GM18520 (cell line): ENCODE measurements at regions not wholly inside any gene's neighbourhood (a gene's known extent, or its start where the extent isn't known, plus 50 kb on each side); places are given as distances from the start of the nearest gene placed in this dataset.

Source experiments
- ATAC-seq: cut with Tn5 transposase; IDR thresholded peaks from one replicate; pipeline ENCODE4 v1.9.1; 2021; ENCODE audit not compliant: unreplicated experiment

DNA sequence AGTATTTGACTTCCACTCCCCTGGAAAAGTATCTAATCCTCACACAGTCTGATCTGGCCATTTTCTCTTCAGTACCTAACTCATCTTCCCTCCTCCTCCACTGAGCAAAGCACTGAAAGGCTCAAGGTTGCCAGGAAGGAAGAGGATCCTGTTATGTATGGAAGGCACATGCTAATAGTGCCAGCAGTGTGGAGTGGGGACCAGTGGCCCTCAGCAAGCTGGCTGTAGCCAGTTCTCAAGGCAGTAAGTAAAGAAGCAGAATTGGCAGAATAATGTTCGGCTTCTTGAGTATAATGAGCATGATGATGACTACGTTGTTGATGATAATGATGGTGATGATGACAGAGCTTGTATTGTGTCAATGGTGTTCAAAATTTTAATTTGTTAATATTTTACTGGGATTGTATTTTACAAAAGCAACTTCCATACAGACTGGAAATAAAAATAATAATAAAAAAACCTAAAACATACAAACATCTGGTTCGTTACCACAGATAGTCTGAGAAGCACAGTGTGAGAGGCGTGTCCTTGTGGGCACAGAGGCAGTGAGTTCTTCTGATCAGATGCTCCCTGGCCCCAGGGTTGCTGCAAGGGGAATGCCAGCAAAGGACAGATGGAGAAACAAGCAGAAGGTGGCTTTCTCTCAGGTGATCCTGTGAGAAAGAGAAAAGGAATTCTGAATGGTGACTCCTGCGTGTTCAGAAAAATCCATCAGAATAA is 528.8 kb downstream of the CMPK2 start:
- no peak for ATAC-seq

DNA sequence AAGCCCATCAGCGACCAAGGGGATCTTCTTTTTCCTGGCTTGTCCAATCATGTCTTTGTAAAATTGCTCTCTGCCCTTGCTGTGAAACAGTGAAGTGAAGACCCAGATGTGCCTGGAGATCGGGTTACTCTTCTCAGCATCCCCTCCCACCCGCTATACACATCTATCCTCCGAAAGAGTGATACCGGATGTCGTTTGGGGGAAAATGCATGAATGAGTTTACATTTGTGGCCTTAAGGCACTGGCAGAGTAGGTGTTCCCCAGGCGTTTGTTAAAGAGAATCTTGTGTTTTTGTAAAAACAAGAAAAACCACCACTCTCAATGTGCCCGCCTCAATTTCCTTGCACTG is 528.3 kb downstream of the CMPK2 start:
- ATAC-seq, result no peak

DNA sequence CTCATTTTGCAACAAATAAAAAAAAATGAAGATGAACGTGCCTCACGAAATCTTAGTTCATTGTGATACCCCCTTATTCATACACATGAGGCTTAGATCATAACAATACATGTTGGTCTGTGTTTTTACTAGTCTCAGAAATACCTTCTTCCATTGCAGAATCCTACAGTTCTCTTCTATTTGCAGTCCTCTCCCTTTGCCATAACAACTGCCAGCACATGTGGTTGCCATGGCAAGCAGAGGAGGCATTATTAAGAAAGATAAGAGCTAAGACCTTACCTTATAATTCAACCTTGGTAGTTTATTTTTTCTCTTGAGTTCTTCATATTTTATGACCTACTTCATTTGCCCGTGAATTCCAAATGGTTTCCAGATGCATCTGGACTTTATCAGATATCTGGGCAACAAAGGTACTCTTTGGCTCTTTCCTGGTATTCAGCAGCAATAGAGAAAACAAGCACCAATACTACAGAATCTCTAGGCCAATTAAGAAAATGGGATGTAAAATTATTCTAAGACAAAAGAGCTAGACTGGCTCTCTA is 524.0 kb downstream of the CMPK2 start:
- ATAC-seq, result no peak

DNA sequence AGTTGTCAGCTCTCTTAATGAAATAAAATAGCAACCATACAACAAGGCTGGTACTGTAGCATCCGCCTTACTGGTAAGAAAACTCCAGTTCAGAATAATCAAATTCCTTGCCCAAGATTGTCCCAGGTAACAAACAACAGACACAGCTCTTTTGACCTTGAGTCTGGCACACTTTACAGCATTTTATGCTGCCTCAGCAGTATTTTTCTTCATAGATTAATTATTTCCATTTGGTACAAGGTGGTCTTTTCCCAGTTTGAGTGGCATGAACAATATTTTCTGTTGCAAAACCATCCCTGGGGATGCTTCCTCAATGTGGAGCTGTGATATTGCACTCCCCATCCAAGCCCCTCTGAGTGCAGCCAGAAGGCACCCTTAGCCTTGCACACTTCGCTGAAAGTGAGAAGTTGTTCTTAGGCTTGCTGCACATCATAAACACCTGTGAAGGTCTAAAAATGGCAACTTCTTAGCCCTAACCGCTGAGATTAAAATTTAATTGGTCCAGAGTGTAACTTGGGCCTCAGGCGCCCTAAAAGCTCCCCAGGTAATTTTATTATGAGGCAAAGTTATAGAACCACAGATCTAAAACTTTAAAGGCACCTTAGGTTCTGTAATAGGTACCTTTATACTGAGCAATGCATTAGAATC is 523.3 kb downstream of the CMPK2 start:
- ATAC-seq, result no peak

DNA sequence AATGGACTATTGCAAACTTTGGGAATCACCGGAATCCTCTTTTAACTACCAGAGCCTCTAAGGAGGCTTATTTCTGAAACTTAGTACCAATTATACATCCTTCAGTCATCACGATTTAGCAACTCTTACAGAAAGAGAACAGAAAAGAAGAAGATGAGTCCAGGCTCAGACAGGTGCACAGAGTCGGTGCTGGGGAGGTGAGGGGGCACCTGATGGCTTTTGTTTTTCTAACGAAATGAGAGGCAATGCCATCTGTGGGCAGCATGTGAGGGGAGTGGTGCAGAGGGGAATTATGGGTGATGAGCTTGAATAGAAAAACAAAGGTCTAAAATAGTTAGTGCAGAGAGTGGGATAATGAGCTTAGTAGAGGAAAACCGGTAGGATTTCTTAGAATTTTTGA is 522.6 kb downstream of the CMPK2 start:
- ATAC-seq, result no peak

DNA sequence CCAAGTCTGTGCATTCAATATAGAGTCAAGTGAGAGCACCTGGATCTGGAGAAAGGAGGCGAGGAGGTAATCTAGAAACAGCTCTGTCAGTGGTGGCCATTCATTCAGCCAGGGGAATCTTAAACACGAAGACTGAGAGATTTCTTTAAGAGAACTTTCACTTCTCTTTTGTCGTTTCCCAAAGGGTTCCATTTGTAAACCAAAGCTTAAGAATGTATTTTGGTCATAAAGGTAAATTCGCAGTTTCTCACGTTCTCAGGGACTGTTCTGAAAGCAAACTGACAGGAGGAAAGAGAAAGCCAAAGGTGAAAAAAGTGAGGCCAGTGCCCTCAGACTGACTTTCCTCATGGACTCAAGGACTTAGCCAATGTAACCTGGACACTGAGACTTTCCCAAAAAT is 513.5 kb downstream of the CMPK2 start:
- peak; percentile 72 for ATAC-seq

DNA sequence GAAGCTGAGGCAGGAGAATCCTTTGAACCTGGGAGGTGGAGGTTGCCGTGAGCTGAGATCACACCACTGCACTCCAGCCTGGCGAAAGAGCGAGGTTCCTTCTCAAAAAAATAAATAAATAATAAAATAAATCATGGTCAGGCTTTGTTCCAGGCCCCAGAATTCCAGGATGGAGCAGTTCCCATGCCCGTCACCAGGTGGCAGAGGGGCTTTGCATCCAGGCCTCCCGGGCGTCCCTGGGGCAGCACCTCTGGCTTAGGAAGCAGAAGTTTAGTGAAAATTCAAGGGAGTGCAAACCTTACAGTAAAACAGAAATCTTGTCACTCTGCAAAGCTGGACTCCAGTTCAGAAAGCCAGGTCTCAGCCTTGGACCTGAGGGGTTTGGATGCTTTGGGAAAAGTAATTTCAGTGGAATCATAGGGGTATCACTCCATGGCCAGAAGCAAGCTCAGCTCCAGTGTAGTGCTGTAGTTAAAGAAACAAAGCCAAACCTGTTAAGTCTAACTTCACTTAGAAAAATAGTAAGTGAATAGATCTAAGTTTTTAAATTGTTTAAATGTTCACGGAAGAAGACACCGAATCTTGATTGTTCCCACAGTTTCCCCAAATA is 512.7 kb downstream of the CMPK2 start:
- ATAC-seq, result no peak

DNA sequence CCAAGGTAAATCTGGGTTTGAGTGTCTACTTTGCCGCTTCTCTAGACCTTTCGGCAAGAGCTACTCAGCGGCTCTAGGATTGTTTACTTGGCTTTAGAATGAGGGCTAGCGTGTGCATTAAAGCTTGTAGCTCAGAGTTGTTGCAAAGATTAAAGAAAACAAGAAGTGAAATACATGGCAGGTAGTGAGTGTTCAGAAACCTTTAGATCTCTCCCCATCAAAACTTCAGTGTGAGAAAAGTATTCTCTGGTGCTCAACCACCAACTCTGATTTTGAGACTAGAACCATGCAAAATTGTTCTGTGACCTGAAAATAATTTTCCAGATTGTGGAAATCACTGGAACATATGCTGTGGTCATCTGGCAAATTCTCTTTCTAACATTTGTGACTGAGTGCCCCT is 512.0 kb downstream of the CMPK2 start:
- peak; percentile 27 for ATAC-seq

DNA sequence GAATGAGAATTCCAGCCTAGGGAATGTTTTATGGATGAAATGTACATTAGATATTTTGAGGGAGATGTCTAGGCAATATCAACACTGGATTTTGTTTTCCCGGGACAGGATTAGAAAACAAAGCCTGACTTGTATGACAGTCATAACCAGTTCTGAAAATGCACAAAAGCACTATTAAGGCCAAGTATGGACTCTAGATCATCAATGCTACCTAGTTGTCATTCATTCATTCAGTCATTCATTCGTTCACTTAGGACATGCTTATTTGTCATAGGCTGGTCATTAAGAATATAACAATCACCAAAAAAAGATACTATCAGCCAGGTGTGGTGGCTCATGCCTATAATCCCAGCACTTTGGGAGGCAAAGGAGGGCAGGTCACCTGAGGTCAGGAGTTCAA is 511.2 kb downstream of the CMPK2 start:
- ATAC-seq, result no peak

DNA sequence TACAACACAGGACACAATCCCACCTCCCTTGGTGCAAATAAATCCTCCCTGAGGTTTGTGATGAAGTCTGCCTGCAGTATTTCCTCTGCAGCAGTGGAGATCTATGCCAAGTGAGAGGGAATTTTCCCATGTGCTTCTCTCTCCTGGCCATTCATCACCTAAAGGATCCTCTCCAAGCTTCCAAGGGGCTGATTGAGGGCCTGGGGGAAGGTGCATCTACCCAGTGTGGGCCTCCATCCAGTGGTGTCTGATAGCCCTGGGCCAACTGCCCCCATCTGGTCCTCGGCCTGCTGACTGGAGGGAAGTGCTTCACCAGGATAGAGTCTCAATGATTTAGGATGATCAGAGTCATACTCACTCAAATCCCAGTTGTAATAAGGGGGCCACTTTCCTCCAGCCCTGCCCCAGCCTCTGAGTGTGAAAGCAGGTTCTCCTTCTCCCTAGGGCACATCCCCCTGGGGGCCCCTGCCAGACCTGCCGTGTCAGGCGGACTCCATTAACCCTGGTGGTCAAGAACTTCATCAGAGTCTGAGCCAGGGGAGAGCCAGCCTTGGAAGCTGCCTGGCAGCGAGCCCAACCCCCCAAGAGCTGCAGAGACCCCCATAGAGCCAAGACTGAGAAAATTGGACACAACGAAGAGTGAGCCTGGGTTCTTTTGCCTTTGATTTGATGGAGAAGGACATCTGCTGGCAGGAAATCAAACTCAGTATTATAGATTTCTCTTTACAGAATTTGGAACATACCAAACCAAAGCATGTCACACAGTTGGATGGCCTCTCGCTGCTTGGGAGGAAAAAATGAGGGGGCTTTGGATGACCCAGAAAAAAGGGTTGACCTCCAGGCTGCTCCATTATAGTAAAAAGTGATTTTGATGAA is 509.6 kb downstream of the CMPK2 start:
- ATAC-seq, result no peak

DNA sequence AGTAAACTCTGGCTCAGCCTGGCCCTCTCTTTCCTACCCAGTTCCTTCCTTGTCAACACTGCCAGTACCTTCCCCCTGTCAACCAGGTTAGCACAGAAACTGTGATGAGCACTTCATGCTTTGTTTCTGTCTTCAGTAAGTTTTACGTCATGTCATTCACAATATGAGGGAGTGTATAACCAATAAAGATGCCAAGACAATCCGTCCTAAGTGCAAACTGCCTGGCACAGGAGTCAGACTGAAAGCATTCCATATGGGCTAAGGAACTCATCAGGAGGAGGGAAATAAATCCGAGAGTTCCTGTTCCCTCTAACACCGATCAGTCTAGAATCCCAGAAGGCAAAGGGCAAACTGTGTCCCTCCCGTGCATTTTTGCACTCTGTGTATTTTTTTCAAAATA is 507.2 kb downstream of the CMPK2 start:
- no peak for ATAC-seq

DNA sequence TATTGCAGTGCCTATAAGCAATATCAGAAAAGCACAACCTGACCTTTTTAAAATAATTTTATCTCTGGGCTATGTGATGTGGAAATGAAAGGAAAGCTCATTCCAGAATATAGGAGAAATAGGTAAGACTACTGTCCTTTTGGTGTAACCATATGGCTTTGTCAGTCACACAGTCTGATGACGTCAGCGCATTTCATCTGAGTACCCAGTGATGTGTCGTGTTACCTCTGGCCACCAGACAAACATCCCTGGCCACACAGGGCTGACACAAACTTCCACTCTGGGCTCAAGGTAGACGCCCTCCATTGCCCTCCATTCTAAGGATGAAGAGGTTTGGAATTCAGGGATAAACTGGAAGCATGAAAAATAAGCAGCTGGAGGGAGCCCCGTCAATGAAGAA is 506.7 kb downstream of the CMPK2 start:
- no peak for ATAC-seq

DNA sequence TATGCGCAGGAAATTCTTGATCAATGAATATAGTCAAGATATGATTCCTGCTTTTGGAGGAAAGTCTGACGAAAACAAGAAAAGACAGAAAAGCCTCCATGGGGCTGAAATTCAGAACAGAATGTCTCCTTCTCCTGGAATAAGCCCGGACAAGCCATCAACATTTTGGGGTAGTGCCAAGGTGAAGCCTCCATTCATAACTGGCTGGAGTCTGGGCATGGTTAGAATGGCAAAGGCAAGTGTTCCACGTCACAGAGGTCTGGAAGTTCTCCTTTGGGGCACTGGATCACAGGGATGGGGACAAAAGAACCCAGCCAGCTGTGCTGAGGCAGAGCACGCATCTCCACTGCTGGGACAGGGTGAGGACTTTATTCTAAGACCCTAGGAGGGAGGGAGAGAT is 505.7 kb downstream of the CMPK2 start:
- no peak for ATAC-seq

DNA sequence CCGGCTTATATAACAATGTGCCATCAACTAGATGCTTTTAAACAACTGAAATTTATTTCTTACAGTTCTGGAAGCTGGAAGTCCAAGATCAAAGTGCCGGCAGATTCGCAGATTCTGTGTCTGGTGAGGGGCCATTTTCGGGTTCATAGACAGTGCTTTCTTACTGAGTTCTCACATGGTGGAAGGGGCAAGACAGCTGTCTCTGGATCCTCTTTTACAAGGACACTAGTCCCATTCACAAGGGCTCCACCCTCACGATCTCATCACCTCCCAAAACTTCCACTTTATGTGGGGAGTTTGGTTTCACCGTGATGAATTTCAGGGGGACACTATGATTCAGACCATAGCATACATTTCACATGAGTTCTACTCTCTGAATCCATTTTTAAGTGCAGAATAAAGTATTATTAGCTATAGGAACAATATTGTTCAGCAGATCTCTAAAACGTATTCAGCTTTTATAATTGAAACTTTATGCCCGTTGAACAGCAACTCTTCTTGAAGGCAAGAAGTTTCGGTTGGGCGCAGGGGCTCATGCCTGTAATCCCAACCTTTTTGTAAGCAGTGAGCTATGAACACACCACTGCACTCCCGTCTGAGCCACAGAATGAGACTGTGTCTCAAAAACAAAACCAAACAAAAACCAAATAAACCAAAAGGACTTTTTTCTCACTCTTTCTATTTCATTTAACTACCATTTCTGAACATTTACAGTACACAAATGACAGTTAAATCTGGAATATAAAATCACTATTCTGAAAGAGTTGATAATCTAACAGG is 502.8 kb downstream of the CMPK2 start:
- no peak for ATAC-seq

DNA sequence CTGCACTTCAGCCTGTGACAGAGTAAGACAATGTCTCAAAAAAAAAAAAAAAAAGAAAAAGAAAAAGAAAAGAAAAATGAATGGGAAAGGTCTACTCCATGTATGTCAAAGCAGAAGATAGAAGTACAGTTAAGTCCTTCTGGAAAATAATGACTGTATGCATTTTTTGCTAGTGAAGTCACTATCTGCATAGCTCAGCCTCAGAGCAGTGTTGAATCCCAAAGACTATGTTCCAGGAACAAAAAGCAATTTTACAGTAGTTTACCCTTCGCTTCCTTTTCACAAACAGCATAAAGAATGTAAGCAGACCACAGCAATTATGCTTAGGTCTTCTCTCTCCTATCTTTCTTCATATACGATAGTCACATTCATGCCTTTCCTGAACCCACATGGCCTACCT is 497.4 kb downstream of the CMPK2 start:
- ATAC-seq, result no peak

DNA sequence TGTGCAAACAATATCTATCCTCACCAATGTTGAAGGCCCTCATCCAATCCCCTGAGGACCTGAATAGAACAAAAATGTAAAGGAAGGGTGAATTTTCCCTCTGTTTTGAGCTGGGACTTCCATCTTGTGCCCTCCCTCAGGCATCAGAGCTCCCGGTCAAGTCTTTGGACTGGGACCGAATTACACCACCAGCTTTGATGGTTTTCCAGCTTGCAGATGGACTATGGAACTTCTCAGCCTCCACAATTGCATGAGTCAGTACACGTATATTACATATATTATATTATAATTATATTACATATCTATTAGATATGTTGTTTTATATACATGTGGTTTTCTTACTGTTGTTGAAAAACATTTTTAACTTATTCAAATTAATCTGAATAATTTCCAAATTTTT is 496.4 kb downstream of the CMPK2 start:
- no peak for ATAC-seq

DNA sequence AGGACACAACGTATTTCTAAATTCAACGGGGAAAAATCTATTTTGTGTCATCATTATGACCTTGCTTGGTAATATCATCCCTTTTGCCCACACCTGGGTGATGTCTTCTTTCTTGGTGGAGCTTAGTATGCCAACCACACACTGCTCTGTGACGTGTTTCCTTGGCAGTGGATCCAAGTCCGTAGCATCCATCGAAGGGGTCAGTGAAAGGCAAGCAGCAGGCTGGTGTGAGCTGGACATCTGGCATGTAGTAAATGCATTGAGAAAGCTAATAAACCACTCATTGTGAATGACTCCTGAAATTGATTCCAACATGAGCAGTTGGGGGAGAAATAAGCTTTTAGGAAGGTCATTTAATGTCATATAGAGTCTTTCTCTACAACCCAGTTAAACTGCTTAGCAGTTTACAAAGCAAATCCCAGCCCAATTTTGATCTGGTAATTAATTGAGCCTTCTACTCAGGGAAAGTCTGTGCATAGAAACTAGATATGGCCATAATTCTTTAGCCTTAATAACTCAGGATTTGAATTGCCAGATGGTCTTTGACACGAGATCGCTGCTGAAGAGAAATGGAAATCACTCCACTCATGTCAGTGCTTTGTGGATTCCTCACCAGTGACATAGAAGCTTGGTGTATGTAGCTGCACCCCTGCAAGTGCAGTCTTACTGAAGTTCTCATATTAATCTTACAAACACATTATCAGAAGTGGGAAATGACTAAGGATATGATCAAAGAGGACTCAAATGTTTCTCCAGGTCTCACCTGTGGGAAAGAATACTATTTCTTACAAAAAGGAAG is 494.8 kb downstream of the CMPK2 start:
- no peak for ATAC-seq

DNA sequence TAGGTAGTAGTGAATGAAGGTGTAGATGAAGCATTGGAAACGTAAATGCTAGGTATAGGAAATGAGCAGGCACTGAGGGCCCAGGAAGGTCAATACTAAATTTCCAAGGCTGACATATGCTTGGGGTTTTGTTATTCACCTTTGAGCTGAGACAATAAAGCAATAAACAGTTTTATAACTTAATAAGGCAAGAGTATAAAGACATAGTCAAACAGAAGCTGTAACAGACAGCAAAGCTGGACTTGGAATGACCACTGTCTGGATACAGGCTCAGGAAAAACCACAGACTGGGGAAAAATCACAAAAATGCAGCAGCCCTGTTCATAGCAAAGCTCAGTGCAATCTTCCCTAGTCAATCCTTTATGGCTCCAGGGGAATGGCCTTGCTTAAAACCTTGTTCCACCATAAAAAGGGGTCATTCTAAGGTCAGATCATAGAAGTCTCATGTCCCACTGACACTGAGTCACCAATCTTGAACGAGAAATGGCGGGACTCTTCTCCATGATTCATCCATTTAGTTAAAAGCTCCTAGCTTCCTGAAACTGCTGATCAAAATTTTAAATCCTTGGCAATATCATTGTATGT is 493.3 kb downstream of the CMPK2 start:
- ATAC-seq, result no peak

DNA sequence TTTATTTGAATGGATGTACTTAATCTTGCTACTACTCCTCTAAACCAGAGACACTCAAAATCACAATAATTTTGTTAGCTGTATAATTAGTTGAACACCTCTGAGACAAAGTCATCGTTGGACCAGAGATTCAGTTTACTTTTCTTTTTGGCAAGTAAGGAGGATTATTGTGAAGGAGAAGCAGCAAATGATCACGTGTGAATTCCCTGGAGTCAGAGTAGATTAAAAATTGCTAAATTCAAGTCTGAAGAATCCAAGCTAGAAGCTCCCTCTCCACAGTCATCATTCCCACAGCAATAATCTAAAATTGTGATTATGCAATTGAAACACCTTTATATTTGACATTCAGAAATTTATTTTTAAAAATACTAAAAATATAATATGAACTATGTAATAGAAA is 484.4 kb downstream of the CMPK2 start:
- ATAC-seq, result no peak
